Peyer's patch (tissue), 4 donors: ENCODE measurements at regions not wholly inside any gene's neighbourhood (a gene's known extent, or its start where the extent isn't known, plus 50 kb on each side); places are given as distances from the start of the nearest gene placed in this dataset.

ENCODE experiments used
- DNase-seq, 3 donors: peaks; one replicate each; pipeline ENCODE4 v3.0.0-alpha.2; 2017 to 2019
- H3K27ac ChIP-seq, 4 donors: fragments of 200-600 bp; sonication (generic); one replicate each; pipeline ENCODE4 v1.5.1; 2016 to 2019
- H3K27me3 ChIP-seq, 2 donors: fragments of 200-600 bp; sonication (generic); one replicate each; pipeline ENCODE4 v1.5.1; 2019
- H3K36me3 ChIP-seq, 3 donors: fragments of 200-600 bp; sonication (generic); one replicate each; pipeline ENCODE4 v1.5.1; 2016 to 2019
- H3K4me1 ChIP-seq, 4 donors: fragments of 200-600 bp; sonication (generic); one replicate each; pipeline ENCODE4 v1.5.1; 2016 to 2019
- H3K4me3 ChIP-seq, 4 donors: fragments of 200-600 bp; sonication (generic); 1 replicate in 3 of 4; 2 replicates in 1 of 4; pipeline ENCODE4 v1.5.1; 2016 to 2019; ENCODE audit warnings: mild to moderate bottlenecking in 1 of 4
- H3K9me3 ChIP-seq, 4 donors: fragments of 200-600 bp; sonication (generic); one replicate each; pipeline ENCODE4 v1.5.1; 2016 to 2019; ENCODE audit warnings: mild to moderate bottlenecking in 1 of 4
- CTCF ChIP-seq, 6 experiments: fragments of 450-650 bp in 4 of 6; fragments of 200-600 bp in 2 of 6; sonication (generic) in 1 of 6; IDR thresholded peaks; one replicate each; pipeline ENCODE4 v1.5.1; 2017 to 2019; ENCODE audit warnings: antibody characterized with exemption in 6 of 6, mild to moderate bottlenecking in 3 of 6, moderate library complexity in 1 of 6
- POLR2A ChIP-seq, 2 donors: fragments of 450-650 bp; IDR thresholded peaks; one replicate each; pipeline ENCODE4 v1.5.1; 2017; ENCODE audit warnings: antibody characterized with exemption in 2 of 2, mild to moderate bottlenecking in 2 of 2, moderate library complexity in 2 of 2

GRCh38 chr1:219703368-219703639, 90.4 kb upstream of the ZC3H11B start:
- H3K36me3 ChIP-seq, result no peaks in the 10 kb centered on the region

GRCh38 chr1:219701476-219701875, 88.6 kb upstream of the ZC3H11B start:
- DNase-seq, result no peak
- Histone ChIP-seq H3K27me3 (no peaks in the 10 kb centered on the region), H3K4me1 (no peaks in the 10 kb centered on the region), H3K4me3 (no peak overlapping the region), H3K36me3 (no peaks in the 10 kb centered on the region), H3K9me3 (no peaks in the 10 kb centered on the region), H3K27ac (no peak overlapping the region)
- no peak for TF ChIP-seq CTCF (IDR thresholded peaks at IDR 0.05)
- no peak for TF ChIP-seq POLR2A (IDR thresholded peaks at IDR 0.05)

More at GRCh38 chr1:219703368-219703639, 90.4 kb upstream of the ZC3H11B start:
- no peak overlapping the region for H3K4me3 ChIP-seq
- no peak overlapping the region for H3K27ac ChIP-seq
- DNase-seq, result no peak
- H3K27me3 ChIP-seq, result no peaks in the 10 kb centered on the region
- no peaks in the 10 kb centered on the region for H3K4me1 ChIP-seq
- H3K9me3 ChIP-seq, result no peaks in the 10 kb centered on the region
- no peak for TF ChIP-seq CTCF (IDR thresholded peaks at IDR 0.05)
- TF ChIP-seq POLR2A (IDR thresholded peaks at IDR 0.05), result no peak

GRCh38 chr1:219699870-219700269, 87.0 kb upstream of the ZC3H11B start:
- no peak overlapping the region for H3K27ac ChIP-seq
- H3K4me1 ChIP-seq, result no peaks in the 10 kb centered on the region
- TF ChIP-seq CTCF (IDR thresholded peaks at IDR 0.05), result no peak
- TF ChIP-seq POLR2A (IDR thresholded peaks at IDR 0.05), result no peak
- no peaks in the 10 kb centered on the region for H3K9me3 ChIP-seq
- no peak overlapping the region for H3K4me3 ChIP-seq
- no peaks in the 10 kb centered on the region for H3K27me3 ChIP-seq
- no peak for DNase-seq
- H3K36me3 ChIP-seq, result no peaks in the 10 kb centered on the region

GRCh38 chr1:219697682-219698081, 84.8 kb upstream of the ZC3H11B start:
- no peaks in the 10 kb centered on the region for H3K27me3 ChIP-seq
- TF ChIP-seq POLR2A (IDR thresholded peaks at IDR 0.05) (no peak), CTCF (IDR thresholded peaks at IDR 0.05) (no peak)
- no peaks in the 10 kb centered on the region for H3K9me3 ChIP-seq
- no peak for DNase-seq
- no peak overlapping the region for H3K27ac ChIP-seq
- H3K36me3 ChIP-seq, result no peaks in the 10 kb centered on the region
- H3K4me3 ChIP-seq, result no peak overlapping the region
- H3K4me1 ChIP-seq, result no peaks in the 10 kb centered on the region

GRCh38 chr1:219692981-219693380, 80.1 kb upstream of the ZC3H11B start:
- Histone ChIP-seq H3K36me3 (no peaks in the 10 kb centered on the region), H3K4me1 (no peaks in the 10 kb centered on the region), H3K4me3 (no peak overlapping the region), H3K9me3 (no peaks in the 10 kb centered on the region), H3K27me3 (no peaks in the 10 kb centered on the region), H3K27ac (no peak overlapping the region)
- no peak for TF ChIP-seq CTCF (IDR thresholded peaks at IDR 0.05)
- no peak for TF ChIP-seq POLR2A (IDR thresholded peaks at IDR 0.05)
- no peak for DNase-seq

- Histone ChIP-seq H3K9me3 (no peaks in the 10 kb centered on the region), H3K4me1 (no peaks in the 10 kb centered on the region), H3K27ac (no peak overlapping the region), H3K4me3 (no peak overlapping the region), H3K36me3 (no peaks in the 10 kb centered on the region), H3K27me3 (no peaks in the 10 kb centered on the region)
- TF ChIP-seq POLR2A (IDR thresholded peaks at IDR 0.05), result no peak
- DNase-seq, result no peak
These were observed 76.9 kb upstream of the ZC3H11B start for GRCh38 chr1:219689774-219690173.
